ENCODE measurements at regions not wholly inside any gene's neighbourhood (a gene's known extent, or its start where the extent isn't known, plus 50 kb on each side); places are given as distances from the start of the nearest gene placed in this dataset.
"Not testable (repeated sequence)": the region's sequence is repeated elsewhere in the genome, so short reads cannot be mapped to it uniquely, and the experiment has no call there.

DNA sequence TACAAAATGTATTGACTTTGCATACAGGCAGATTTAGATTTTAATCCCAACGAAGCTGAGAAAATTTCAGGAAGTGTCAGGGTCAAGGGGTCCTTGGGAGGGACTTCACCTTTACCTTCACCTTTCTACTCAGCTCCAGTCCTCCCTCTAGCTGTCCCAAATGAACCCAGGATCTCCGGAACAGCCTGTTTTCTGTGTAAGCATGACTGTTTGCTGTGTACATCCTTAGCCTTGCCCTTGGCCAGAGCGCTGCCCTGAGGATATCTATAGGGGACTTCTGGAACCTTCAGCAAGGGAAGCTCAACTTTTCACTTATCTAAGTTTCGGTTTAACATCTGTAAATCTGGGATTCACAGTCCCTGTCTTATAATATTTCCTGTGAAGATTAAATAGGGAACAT is 246.8 kb upstream of the ST6GAL2 start:
- H3K27me3 ChIP-seq (ENCODE audit: control insufficient read depth, insufficient read depth, low read length), result no peaks in the 10 kb centered on the region
- no peak overlapping the region for H3K4me3 ChIP-seq (ENCODE audit: low read length)
- no peaks in the 10 kb centered on the region for H3K4me1 ChIP-seq (ENCODE audit: control insufficient read depth, insufficient read depth, low read length)
- peaks cover 3% of the 10 kb centered on the region for H3K9me3 ChIP-seq (replicated peaks; ENCODE audit: control insufficient read depth, low read depth, low read length)
- H3K27ac ChIP-seq (ENCODE audit: low read length), result no peak overlapping the region
- H3K36me3 ChIP-seq (ENCODE audit: control insufficient read depth, insufficient read depth, low read length), result no peaks in the 10 kb centered on the region
- 83% methylated on average over 1 of the region's 4 CpGs for WGBS (ENCODE audit: insufficient coverage)
- DNase-seq, result no peak

DNA sequence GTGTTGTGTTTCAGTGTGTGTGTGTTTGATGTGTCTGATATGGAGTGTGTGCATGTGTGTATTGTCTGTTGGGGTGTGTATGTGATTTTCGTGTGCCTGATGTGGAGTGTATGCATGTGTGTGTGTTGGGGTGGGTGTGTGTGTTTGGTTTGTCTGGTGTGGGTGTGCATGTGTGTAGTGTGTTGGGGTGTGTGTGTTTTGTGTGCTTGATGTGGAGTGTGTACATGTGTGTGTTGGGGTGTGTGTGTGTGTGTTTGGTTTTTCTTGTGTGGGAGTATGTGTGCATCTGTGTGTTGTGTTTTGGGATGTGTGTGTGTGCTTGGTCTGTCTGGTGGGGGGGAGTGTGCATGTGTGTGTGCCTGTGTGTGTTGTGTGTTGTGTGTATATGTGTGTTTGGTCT is 247.4 kb upstream of the ST6GAL2 start:
- no peaks in the 10 kb centered on the region for H3K27me3 ChIP-seq (ENCODE audit: control insufficient read depth, insufficient read depth, low read length)
- H3K36me3 ChIP-seq (ENCODE audit: control insufficient read depth, insufficient read depth, low read length), result no peaks in the 10 kb centered on the region
- H3K4me1 ChIP-seq (ENCODE audit: control insufficient read depth, insufficient read depth, low read length), result no peaks in the 10 kb centered on the region
- DNase-seq, result no peak
- peaks cover 3% of the 10 kb centered on the region for H3K9me3 ChIP-seq (replicated peaks; ENCODE audit: control insufficient read depth, low read depth, low read length)
- no peak overlapping the region for H3K4me3 ChIP-seq (ENCODE audit: low read length)
- WGBS (ENCODE audit: insufficient coverage), result 92% methylated on average over 1 of the region's 1 CpG
- no peak overlapping the region for H3K27ac ChIP-seq (ENCODE audit: low read length)

DNA sequence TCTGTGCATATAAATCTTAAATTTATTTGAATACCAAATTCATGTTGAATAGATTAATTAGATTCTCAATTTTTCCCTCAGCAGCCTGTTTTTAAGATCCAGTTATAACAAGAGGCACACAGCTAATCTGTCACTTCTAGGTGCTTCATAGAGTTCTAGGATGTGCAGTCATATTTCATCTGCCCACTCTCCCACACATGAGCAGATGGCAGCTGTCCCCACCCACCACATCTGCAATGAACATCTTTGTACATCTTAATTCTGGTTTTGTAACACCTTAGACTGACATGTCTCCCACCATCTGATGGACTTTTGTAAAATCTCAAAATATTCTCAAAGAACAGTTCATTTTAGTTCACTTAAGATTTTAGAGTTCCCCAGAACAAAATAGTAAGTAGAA is 250.8 kb upstream of the ST6GAL2 start:
- no peaks in the 10 kb centered on the region for H3K36me3 ChIP-seq (ENCODE audit: control insufficient read depth, insufficient read depth, low read length)
- no peaks in the 10 kb centered on the region for H3K27me3 ChIP-seq (ENCODE audit: control insufficient read depth, insufficient read depth, low read length)
- no peak for DNase-seq
- H3K27ac ChIP-seq (ENCODE audit: low read length), result no peak overlapping the region
- H3K4me1 ChIP-seq (ENCODE audit: control insufficient read depth, insufficient read depth, low read length), result no peaks in the 10 kb centered on the region
- H3K9me3 ChIP-seq (replicated peaks; ENCODE audit: control insufficient read depth, low read depth, low read length), result peaks cover 3% of the 10 kb centered on the region
- H3K4me3 ChIP-seq (ENCODE audit: low read length), result no peak overlapping the region

DNA sequence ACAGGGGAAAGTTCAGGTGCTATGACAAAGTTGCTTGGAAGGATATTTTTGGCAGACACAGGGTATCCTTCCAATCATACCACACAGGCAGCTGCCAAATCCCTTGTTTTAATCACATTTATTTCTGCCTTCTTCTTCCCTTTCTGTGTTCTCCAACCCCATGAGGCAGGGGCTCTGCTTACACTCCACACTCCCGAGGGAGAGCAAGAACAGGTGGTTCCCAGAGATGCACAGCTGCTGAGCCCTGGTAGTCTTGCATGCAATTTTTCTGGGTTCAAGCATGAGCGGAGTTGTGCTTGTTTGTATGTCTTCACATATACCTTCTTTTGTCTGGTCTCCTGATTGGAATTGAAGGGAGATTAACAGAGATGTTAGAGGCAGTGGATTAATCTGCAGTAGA is 251.7 kb upstream of the ST6GAL2 start:
- Histone ChIP-seq H3K9me3 (replicated peaks; ENCODE audit: control insufficient read depth, low read depth, low read length) (peaks cover 3% of the 10 kb centered on the region), H3K27me3 (ENCODE audit: control insufficient read depth, insufficient read depth, low read length) (no peaks in the 10 kb centered on the region), H3K27ac (ENCODE audit: low read length) (no peak overlapping the region), H3K36me3 (ENCODE audit: control insufficient read depth, insufficient read depth, low read length) (no peaks in the 10 kb centered on the region), H3K4me1 (ENCODE audit: control insufficient read depth, insufficient read depth, low read length) (no peaks in the 10 kb centered on the region), H3K4me3 (ENCODE audit: low read length) (no peak overlapping the region)
- no CpG with 5 or more reads among the region's 2 CpGs for WGBS (ENCODE audit: insufficient coverage)
- peak; percentile 21 for DNase-seq

DNA sequence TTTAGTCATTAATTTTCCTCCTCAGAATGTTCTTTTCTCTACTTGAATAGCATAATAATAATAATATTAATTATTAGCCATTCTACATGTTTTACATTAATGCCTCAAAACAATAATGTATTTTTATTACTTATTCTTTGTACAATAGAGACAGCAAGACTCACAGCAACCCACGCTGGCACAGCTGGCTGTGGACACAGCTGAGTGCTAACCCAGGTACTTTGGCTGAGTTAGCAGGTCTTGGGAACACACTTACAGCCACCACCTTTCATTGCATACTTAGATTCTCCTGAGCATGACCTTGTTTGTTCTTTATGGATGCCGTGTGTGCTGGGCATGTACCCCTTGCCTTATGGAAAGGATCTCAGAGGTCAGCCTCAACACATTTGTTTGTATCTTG is 260.2 kb upstream of the ST6GAL2 start:
- no peak for DNase-seq
- no peak overlapping the region for H3K4me3 ChIP-seq (ENCODE audit: low read length)
- H3K27ac ChIP-seq (ENCODE audit: low read length), result no peak overlapping the region
- no peaks in the 10 kb centered on the region for H3K36me3 ChIP-seq (ENCODE audit: control insufficient read depth, insufficient read depth, low read length)
- no peaks in the 10 kb centered on the region for H3K9me3 ChIP-seq (replicated peaks; ENCODE audit: control insufficient read depth, low read depth, low read length)
- no peaks in the 10 kb centered on the region for H3K4me1 ChIP-seq (ENCODE audit: control insufficient read depth, insufficient read depth, low read length)
- no peaks in the 10 kb centered on the region for H3K27me3 ChIP-seq (ENCODE audit: control insufficient read depth, insufficient read depth, low read length)
- no CpG with 5 or more reads among the region's 2 CpGs for WGBS (ENCODE audit: insufficient coverage)

DNA sequence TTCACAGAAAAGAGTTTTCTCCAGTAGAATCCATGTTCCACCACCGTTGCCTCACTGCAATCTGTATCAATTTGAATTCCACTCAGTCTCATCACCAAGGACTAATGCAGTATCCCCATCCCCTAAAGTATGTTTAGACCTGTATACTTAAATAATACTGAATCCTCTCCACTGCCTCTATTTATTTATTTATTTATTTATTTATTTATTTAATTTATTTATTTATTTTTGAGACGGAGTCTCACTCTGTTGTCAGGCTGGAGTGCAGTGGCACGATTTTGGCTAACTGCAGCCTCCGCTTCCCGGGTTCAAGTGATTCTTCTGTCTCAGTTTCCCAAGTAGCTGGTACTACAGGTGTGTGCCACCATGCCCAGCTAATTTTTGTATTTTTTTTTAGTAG is 260.7 kb upstream of the ST6GAL2 start:
- WGBS (ENCODE audit: insufficient coverage), result 78% methylated on average over 3 of the region's 5 CpGs
- not testable (repeated sequence) for H3K27me3 ChIP-seq (ENCODE audit: control insufficient read depth, insufficient read depth, low read length); H3K36me3 ChIP-seq (ENCODE audit: control insufficient read depth, insufficient read depth, low read length); H3K4me3 ChIP-seq (ENCODE audit: low read length); H3K9me3 ChIP-seq (replicated peaks; ENCODE audit: control insufficient read depth, low read depth, low read length); DNase-seq; H3K27ac ChIP-seq (ENCODE audit: low read length); H3K4me1 ChIP-seq (ENCODE audit: control insufficient read depth, insufficient read depth, low read length)

DNA sequence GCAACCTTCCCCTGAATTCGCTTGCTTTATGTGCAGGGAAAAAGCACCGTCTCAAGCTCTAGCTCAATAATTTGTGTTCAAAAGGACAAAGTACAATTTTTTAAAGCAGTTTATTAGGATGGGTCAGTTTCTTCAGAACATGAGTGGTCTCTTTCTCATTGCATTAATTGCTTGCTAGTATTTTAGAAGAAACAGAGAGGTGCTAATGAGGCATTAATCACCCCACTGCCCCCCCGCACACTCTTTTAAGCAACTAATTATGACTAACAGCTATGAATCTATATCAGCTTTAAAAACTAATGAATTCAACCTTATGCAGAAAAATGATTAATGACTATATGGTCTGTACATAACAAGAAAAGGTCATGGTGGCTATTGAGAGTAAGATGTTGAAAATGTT is 262.1 kb upstream of the ST6GAL2 start:
- no peak for DNase-seq
- Histone ChIP-seq H3K36me3 (ENCODE audit: control insufficient read depth, insufficient read depth, low read length) (no peaks in the 10 kb centered on the region), H3K4me1 (ENCODE audit: control insufficient read depth, insufficient read depth, low read length) (no peaks in the 10 kb centered on the region), H3K9me3 (replicated peaks; ENCODE audit: control insufficient read depth, low read depth, low read length) (no peaks in the 10 kb centered on the region), H3K27ac (ENCODE audit: low read length) (no peak overlapping the region), H3K4me3 (ENCODE audit: low read length) (no peak overlapping the region), H3K27me3 (ENCODE audit: control insufficient read depth, insufficient read depth, low read length) (no peaks in the 10 kb centered on the region)
- no CpG with 5 or more reads among the region's 3 CpGs for WGBS (ENCODE audit: insufficient coverage)

DNA sequence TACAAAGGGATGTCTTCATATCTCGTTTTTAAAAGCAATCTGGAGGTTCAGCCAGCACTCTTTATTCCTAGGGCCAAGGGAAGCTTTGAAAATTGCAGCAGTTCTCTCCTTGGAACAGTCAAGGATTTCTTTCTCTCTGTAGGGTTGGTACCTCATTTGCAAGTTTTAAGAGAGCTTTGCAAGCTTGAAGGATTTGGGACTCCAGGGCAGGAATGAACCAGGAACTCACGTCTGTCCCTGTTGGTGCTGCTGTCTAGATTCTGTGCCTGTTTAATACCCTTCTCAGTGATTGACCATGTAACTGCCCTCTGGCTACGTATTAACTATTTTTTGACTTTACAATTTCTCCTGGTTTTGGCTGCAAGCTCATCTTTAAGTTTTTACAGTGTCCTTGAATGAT is 262.5 kb upstream of the ST6GAL2 start:
- no peaks in the 10 kb centered on the region for H3K36me3 ChIP-seq (ENCODE audit: control insufficient read depth, insufficient read depth, low read length)
- H3K4me1 ChIP-seq (ENCODE audit: control insufficient read depth, insufficient read depth, low read length), result no peaks in the 10 kb centered on the region
- WGBS (ENCODE audit: insufficient coverage), result 25% methylated on average over 1 of the region's 3 CpGs
- H3K27ac ChIP-seq (ENCODE audit: low read length), result no peak overlapping the region
- no peak for DNase-seq
- no peaks in the 10 kb centered on the region for H3K27me3 ChIP-seq (ENCODE audit: control insufficient read depth, insufficient read depth, low read length)
- no peak overlapping the region for H3K4me3 ChIP-seq (ENCODE audit: low read length)
- H3K9me3 ChIP-seq (replicated peaks; ENCODE audit: control insufficient read depth, low read depth, low read length), result no peaks in the 10 kb centered on the region

DNA sequence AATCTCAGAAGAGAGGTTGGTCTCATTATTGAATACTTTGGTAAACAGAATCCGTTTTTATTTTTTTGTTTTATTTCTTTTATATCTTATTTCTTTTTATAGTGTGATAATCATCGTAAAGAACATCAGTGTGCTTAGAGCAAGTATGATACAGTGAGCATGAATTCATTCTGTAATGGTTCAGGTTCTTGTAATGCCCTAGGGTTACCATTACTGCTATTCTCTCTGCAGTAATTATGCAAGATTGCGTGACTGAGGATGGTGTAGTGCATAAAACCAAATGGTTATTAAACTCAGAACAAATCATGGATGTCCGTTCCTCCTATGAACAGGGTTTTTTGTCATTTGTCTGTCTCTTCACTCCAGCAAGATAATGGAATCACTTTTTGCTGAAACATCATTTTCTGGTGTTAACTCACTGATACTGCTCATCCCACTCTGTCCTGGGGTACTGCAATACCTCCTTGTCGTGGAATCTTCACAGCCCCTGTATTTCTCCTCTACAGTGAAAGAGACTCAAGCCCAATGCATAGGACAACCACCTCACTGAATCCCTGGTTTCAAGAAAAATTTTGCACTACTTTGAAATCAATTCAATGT is 274.8 kb upstream of the ST6GAL2 start:
- DNase-seq, result no peak
- Histone ChIP-seq H3K36me3 (ENCODE audit: control insufficient read depth, insufficient read depth, low read length) (no peaks in the 10 kb centered on the region), H3K4me3 (ENCODE audit: low read length) (no peak overlapping the region), H3K27me3 (ENCODE audit: control insufficient read depth, insufficient read depth, low read length) (no peaks in the 10 kb centered on the region), H3K4me1 (ENCODE audit: control insufficient read depth, insufficient read depth, low read length) (no peaks in the 10 kb centered on the region), H3K9me3 (replicated peaks; ENCODE audit: control insufficient read depth, low read depth, low read length) (no peaks in the 10 kb centered on the region), H3K27ac (ENCODE audit: low read length) (no peak overlapping the region)
- WGBS (ENCODE audit: insufficient coverage), result 89% methylated on average over 1 of the region's 5 CpGs

DNA sequence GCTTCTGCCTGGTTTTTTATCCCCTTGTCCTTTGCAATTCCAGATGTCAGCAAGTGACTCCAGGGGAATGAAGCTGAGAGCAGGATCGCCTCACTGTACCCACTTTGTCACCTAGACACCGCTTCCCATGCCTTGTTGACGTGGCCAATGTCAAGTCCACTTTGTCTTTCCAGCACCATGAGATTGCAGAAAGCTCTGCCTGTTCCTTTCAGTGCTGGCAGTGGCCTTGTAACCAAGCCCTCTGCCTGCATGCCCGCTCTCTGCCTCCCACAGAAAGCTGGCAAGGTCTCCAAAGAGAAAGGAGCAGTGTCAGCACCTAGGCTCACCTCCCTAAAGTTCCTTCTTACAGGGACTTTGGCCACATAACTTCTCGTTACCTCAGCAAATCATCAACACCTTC is 282.2 kb upstream of the ST6GAL2 start:
- Histone ChIP-seq H3K36me3 (ENCODE audit: control insufficient read depth, insufficient read depth, low read length) (no peaks in the 10 kb centered on the region), H3K4me1 (ENCODE audit: control insufficient read depth, insufficient read depth, low read length) (no peaks in the 10 kb centered on the region), H3K27ac (ENCODE audit: low read length) (no peak overlapping the region), H3K9me3 (replicated peaks; ENCODE audit: control insufficient read depth, low read depth, low read length) (no peaks in the 10 kb centered on the region), H3K4me3 (ENCODE audit: low read length) (no peak overlapping the region), H3K27me3 (ENCODE audit: control insufficient read depth, insufficient read depth, low read length) (no peaks in the 10 kb centered on the region)
- 86% methylated on average over 5 of the region's 5 CpGs for WGBS (ENCODE audit: insufficient coverage)
- no peak for DNase-seq

DNA sequence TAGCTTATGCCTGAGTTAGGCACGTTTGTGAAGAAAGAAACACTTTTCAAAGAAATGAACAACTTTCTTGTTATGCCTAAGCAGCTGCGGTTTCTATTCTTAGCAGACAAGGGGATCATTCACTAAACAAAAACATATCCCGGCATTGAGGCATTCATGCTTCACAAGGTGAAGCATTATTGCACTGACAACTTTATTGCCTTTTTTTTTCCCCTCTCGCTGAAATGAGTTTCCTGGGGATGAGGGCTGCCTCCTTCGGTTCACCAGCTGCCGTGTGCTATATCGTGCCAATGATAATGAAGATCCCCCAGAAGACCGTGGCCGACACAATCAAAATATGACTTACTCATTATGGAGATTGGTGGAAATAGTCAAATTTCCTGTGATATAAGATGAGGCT is 288.2 kb upstream of the ST6GAL2 start:
- Histone ChIP-seq H3K27me3 (ENCODE audit: control insufficient read depth, insufficient read depth, low read length) (no peaks in the 10 kb centered on the region), H3K9me3 (replicated peaks; ENCODE audit: control insufficient read depth, low read depth, low read length) (no peaks in the 10 kb centered on the region), H3K36me3 (ENCODE audit: control insufficient read depth, insufficient read depth, low read length) (no peaks in the 10 kb centered on the region), H3K27ac (ENCODE audit: low read length) (no peak overlapping the region), H3K4me3 (ENCODE audit: low read length) (no peak overlapping the region), H3K4me1 (ENCODE audit: control insufficient read depth, insufficient read depth, low read length) (no peaks in the 10 kb centered on the region)
- WGBS (ENCODE audit: insufficient coverage), result 31% methylated on average over 2 of the region's 9 CpGs
- DNase-seq, result peak; percentile 35
